Tibial nerve (tissue), 4 donors: ENCODE measurements at regions not wholly inside any gene's neighbourhood (a gene's known extent, or its start where the extent isn't known, plus 50 kb on each side); places are given as distances from the start of the nearest gene placed in this dataset.

Experiments
- CTCF ChIP-seq, 5 experiments: fragments of 200-600 bp in 3 of 5; fragments of 450-650 bp in 2 of 5; sonication (generic) in 3 of 5; IDR thresholded peaks; one replicate each; pipeline ENCODE4 v1.5.1; 2016 to 2019; ENCODE audit warnings: antibody characterized with exemption in 5 of 5, mild to moderate bottlenecking in 3 of 5, moderate library complexity in 2 of 5
- EP300 ChIP-seq, 2 donors: sonication (generic); formaldehyde crosslinking; IDR thresholded peaks; one replicate each; pipeline ENCODE4 v1.6.1; 2017; ENCODE audit warnings: antibody characterized with exemption in 2 of 2, mild to moderate bottlenecking in 1 of 2
- POLR2A ChIP-seq, 2 donors: fragments of 450-650 bp; IDR thresholded peaks; one replicate each; pipeline ENCODE4 v1.6.1; 2017; ENCODE audit warnings: antibody characterized with exemption in 2 of 2, mild to moderate bottlenecking in 2 of 2, moderate library complexity in 2 of 2

GRCh38 chr2:55796121-55796520, 102.5 kb upstream of the PNPT1 start:
- TF ChIP-seq CTCF (IDR thresholded peaks at IDR 0.05) (no peak), POLR2A (IDR thresholded peaks at IDR 0.05) (no peak), EP300 (IDR thresholded peaks at IDR 0.05) (no peak)
